NK-92 (cell line): ENCODE measurements at regions not wholly inside any gene's neighbourhood (a gene's known extent, or its start where the extent isn't known, plus 50 kb on each side); places are given as distances from the start of the nearest gene placed in this dataset.
"Not testable (repeated sequence)": the region's sequence is repeated elsewhere in the genome, so short reads cannot be mapped to it uniquely, and the experiment has no call there.

Experiments
- DNase-seq: peaks from one replicate; lab custom pipeline; 2025; ENCODE audit not compliant: unreplicated experiment; lab: John Stamatoyannopoulos, UW

DNA sequence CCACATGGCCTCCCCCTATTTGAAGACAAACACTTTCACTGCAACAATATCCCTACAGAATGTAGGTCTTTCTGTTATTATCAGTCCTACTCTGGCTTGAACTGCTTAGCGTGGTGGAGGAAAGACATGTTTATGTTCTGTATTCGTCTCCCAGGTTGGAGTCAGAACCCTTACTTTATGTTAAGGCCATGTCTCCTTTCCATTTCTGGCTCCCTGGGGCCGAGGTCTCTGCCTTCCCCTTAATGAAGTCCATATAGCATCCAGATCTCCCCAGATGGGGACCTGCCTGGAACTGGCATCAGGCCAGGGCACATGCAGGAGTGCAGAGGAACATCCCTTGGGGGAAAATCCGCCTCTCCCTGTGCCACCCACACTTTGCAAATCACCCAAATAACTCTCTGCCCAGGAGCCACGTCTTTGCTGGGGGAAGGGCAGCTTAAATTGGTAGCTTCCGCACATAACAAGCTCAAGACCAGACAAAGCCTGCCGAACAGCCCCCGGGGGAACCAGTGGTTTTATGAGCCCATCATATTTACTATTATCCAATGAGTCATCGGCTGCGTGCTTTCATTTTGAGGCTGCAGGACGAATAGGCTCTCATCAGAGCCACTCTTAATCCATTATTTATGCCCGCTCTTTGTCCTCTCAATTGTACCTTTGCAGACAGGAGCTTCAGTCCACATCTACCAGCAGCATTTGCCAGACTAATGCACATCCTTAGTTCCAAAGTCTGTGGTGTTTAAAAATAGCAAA lies 237.0 kb downstream of the UACA start:
- DNase-seq, result no peak

DNA sequence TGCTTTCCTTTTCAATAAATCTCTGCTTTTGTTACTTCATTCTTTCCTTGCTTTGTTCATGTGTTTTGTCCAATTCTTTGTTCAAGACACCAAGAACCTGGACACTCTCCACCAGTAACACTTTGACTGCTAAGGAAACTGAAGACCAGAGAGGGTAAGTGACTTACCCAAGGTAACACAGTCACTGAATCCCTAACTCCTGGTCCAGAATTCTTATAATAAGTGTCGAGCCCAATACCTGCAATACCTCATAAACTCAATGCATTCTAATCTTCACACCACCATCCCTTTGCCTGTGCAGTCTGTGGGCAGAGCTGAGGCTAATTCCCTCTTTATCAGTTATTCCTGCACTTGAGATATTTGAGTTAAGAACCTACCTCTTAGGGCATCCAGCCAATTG lies 237.8 kb downstream of the UACA start:
- no peak for DNase-seq

- no peak for DNase-seq
These were observed 238.9 kb downstream of the UACA start for GRCh38 chr15:70524470-70524869.

- no peak for DNase-seq
These were observed 239.7 kb downstream of the UACA start for GRCh38 chr15:70523616-70524015.

GRCh38 chr15:70523192-70523591 lies 240.2 kb downstream of the UACA start:
- no peak for DNase-seq

- no peak for DNase-seq
These were observed 240.9 kb downstream of the UACA start for GRCh38 chr15:70522323-70522966.

DNA sequence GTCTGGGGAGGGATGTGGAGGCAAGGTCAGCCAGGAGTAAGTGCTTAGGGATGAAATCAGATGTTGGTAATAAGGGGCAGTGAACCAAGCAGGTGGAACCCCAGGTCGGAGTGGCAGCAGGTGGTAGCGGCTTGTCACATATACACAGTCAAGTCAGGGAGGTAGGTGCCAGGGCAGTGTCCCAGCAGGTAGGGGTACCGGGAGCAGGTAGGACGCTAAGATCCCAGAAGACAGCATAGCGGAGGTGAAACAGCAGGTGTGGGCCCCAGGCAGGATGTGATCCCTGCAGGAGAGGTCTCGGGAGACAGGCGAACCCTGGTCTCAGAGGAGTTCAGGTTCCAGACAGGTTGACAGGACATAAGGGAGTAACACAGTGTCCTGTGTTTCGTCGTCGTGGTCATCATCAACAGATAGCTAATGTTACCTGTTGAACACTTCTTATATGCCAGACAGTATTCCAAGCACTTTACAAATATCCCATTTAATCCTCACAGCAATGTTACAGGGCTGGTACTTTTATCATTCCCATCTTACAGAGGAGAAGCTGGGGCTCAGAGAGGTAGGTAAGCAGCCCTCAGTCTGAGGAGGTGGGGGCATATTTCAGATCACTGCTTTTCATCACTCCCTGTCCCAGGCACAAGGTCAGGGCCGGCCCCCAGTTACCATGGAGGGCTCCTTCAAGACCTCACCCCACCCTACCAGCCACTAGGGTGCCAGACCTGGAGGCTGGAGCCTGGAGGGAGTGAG lies 241.6 kb downstream of the UACA start:
- no peak for DNase-seq

DNA sequence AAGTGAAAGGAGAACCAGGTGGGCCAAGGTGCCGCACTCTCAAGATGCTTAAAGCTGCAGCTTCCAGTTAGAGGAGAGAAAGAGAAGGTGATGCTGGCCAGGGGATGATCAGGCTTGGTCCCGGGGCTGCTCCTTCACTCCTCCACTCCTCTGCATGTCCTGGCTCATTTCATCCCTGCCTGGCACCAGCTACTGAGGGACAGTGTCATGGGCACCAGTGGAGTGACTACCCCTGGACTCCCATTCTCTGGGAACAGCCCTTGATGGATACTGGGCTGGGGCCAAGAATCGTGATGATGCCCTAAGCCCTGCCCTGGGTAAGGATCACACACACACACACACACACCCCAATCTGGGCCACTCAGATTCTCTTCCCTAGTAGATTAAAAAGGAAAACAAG lies 243.7 kb downstream of the UACA start:
- DNase-seq, result no peak

- no peak for DNase-seq
These were observed 244.4 kb downstream of the UACA start for GRCh38 chr15:70519004-70519365.

DNA sequence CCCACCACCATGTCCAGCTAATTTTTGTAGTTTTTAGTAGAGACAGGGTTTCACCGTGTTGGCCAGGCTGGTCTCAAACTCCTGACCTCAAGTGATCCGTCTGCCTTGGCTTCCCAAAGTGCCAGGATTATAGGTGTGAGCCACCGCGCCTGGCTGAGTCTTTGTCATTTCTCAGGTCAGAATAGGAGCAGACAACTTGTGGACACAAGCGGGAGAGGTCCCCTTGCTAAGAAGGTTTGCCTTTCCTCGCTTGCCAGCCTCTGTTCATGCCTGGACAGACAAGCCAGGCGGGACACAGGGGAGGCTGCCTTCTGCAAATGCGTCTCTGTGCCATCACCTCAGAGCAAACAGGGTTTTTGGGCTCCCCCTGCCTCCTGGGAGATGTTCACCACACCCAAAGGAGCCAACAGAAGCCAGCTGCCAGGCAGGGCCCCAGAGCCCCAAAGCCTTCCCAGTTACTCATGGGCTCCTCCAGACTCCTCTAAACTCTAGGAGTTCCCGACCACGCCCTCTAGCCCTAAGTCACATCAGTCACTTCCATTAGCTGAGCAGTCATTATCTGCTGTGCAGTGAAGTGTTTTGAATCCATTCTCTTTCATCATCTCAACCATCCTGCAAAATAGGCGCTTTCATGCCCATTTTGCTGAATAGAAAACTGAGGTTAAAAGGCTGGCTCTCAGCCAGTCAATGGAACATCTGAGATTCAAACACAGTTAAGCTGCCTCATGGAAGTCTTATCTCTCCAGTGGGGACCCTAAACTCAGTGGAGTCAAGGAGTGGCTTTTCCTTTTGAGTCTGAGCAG lies 245.0 kb downstream of the UACA start:
- DNase-seq, result no peak

DNA sequence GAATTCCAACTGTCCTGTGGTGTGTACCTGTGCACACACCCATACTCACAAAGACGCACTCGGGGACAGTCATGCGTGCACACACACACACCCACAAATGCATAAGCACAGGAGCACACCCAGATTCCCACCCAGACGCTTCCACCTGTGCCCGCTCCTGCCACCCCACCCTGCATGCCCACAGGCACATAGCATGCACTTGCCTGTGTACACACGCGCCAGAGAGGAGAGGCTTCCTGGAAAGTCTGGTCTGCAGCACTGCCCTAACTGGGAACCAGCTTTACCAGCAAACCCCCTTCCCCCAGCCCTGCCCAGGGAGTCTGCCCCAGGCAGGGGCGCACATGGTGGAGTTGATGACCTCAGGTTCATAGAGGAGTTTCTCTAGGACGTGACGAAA lies 246.2 kb downstream of the UACA start:
- no peak for DNase-seq

DNA sequence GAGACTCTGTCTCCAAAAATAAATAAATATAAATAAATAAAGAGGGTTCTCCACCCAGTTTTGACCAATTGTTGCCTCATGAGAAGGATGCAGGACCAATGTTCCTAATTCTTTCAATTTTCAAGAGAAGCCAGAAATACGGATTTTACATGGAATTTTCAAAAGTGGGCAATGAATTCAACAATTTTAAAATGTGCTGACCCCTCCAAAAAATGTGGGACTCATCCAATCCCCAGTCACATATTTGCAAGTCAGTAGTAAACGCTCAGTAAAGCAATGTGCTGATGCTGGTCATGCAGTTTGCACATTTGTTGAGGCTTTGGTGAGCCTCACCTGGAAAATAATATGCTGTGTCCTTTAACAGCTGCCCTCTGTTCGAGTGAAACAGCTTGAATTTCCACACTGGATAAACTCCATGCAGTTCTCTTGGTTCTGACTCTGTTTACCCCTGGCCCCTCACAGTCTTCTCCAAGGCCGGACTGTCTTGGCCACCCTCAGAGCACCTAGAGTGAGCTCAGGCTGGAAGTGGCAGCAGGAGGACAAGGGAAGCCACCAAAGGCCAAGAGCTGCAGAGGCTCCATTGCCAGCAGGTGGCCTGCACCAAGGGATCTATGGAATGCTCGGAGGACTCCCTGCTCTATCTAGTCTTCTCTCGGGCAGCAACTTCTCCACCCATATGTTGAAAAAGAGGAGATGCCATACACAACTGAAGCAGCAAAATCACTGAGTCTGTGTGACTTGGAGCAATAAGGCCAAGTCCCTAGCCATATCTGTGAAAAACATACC lies 246.8 kb downstream of the UACA start:
- no peak for DNase-seq

GRCh38 chr15:70514251-70514650 lies 249.1 kb downstream of the UACA start:
- no peak for DNase-seq

DNA sequence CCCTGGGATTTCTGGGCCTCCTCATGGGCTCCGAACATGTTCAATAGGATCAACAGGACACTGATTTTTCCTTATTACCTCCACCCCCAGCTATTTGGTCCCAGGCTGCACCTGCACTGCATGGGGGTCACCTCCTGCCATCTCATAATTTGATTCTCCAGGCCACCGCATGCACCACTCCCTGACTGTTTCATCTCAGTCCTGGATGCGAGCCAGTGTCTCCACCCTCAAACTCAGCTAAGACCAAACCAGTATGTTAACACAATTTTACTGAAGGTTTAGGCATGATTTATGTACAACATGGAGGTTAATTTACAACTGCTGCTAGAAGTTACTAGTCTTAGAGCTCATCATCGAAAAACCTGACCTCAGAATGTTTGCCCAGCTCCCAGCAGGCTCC lies 249.5 kb downstream of the UACA start:
- no peak for DNase-seq

- no peak for DNase-seq
These were observed 250.5 kb downstream of the UACA start for GRCh38 chr15:70512772-70513362.

DNA sequence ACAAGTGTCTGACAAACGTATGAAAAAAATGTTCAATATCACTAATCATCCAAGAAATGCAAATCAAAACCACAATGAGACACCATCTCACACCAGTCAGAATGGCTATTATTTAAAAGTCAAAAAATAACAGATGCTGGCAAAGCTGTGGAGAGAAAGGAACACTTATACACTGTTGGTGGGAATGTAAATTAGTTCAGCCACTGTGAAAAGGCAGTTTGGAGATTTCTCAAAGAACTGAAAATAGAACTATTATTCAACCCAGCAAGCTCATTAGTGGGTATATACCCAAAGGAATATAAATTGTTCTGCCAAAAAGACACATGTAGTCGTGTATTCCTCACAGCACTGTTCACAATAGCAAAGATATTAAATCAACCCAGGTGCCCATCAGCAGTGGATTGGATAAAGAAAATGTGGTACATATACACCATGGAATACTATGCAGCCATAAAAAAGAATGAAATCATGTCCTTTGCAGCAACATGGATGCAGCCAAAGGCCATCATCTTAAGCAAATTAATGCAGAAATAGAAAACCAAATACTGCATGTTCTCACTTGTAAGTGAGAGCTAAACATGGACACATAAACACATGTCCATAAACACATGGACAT lies 251.3 kb downstream of the UACA start:
- not testable (repeated sequence) for DNase-seq

DNA sequence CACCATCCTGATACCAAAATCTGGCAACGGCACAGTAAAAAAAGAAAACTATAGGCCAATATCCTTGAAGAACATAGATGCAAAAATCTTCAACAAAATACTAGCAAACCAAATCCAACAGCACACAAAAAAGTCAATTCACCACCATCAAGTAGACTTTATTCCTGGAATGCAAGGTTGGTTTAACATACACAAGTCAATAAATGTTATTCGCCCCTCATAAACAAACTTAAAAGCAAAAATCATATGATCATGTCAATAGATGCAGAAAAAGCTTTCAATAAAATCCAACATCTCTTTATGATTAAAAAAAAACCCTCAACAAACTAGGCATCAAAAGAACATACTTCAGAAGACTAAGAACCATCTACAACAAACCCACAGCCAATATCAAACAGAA lies 252.9 kb downstream of the UACA start:
- DNase-seq, result no peak

- DNase-seq, result no peak
These were observed 253.6 kb downstream of the UACA start for GRCh38 chr15:70509731-70510143.

- DNase-seq, result no peak
These were observed 254.1 kb downstream of the UACA start for GRCh38 chr15:70509282-70509662.
